HUDEP-2 (cell line): ENCODE measurements at regions not wholly inside any gene's neighbourhood (a gene's known extent, or its start where the extent isn't known, plus 50 kb on each side); places are given as distances from the start of the nearest gene placed in this dataset.
"Not testable (repeated sequence)": the region's sequence is repeated elsewhere in the genome, so short reads cannot be mapped to it uniquely, and the experiment has no call there.

Experiments used
- DNase-seq, 76 experiments: peaks; one replicate each; lab custom pipeline; 2025; ENCODE audit not compliant: unreplicated experiment in 76 of 76; lab: John Stamatoyannopoulos, UW

- DNase-seq = no peak
Measured at GRCh38 chr4:128758314-128758922, 51.1 kb upstream of the JADE1 start.

- no peak for DNase-seq
Measured at GRCh38 chr4:128757712-128758111, 51.8 kb upstream of the JADE1 start.

- no peak for DNase-seq
Measured at GRCh38 chr4:128751354-128751753, 58.1 kb upstream of the JADE1 start.

- DNase-seq = not testable (repeated sequence)
Measured at GRCh38 chr4:128741748-128742147, 67.8 kb upstream of the JADE1 start.

- peak in 48 of 76 experiments; percentile 1 to 69 (median 26) for DNase-seq
Measured at GRCh38 chr4:128737098-128737513, 72.4 kb upstream of the JADE1 start.

GRCh38 chr4:128735714-128736113, 73.8 kb upstream of the JADE1 start:
- no peak for DNase-seq

- DNase-seq = no peak
Measured at GRCh38 chr4:128728190-128728589, 81.3 kb upstream of the JADE1 start.

GRCh38 chr4:128727658-128728057, 81.8 kb upstream of the JADE1 start:
- no peak for DNase-seq

GRCh38 chr4:128725405-128726055, 84.0 kb upstream of the JADE1 start:
- DNase-seq = no peak

- no peak for DNase-seq
Measured at GRCh38 chr4:128722911-128723310, 86.6 kb upstream of the JADE1 start.

- no peak for DNase-seq
Measured at GRCh38 chr4:128721896-128722295, 87.6 kb upstream of the JADE1 start.

GRCh38 chr4:128720270-128720669, 89.2 kb upstream of the JADE1 start:
- peak in 18 of 76 experiments; percentile 1 to 53 (median 30) for DNase-seq

GRCh38 chr4:128718768-128719167, 90.7 kb upstream of the JADE1 start:
- DNase-seq = peak in 1 of 76 experiments; percentile 6

- no peak for DNase-seq
Measured at GRCh38 chr4:128716338-128716737, 93.2 kb upstream of the JADE1 start.

- DNase-seq = no peak
Measured at GRCh38 chr4:128715616-128716015, 93.9 kb upstream of the JADE1 start.

- DNase-seq = no peak
Measured at GRCh38 chr4:128711361-128711760, 98.1 kb upstream of the JADE1 start.

GRCh38 chr4:128709268-128709667, 100.2 kb upstream of the JADE1 start:
- DNase-seq = no peak

GRCh38 chr4:128707864-128708263, 101.6 kb upstream of the JADE1 start:
- no peak for DNase-seq

GRCh38 chr4:128703948-128704347, 105.6 kb upstream of the JADE1 start:
- DNase-seq = no peak

- DNase-seq = no peak
Measured at GRCh38 chr4:128700659-128701350, 108.7 kb upstream of the JADE1 start.

- DNase-seq = no peak
Measured at GRCh38 chr4:128698386-128698785, 111.1 kb upstream of the JADE1 start.

GRCh38 chr4:128697323-128697722, 112.2 kb upstream of the JADE1 start:
- DNase-seq = no peak
